Colonic mucosa (tissue), 4 donors: ENCODE measurements at regions not wholly inside any gene's neighbourhood (a gene's known extent, or its start where the extent isn't known, plus 50 kb on each side); places are given as distances from the start of the nearest gene placed in this dataset.

ENCODE experiments used
- DNase-seq: peaks from one replicate; pipeline ENCODE4 v3.0.0-alpha.2; 2020
- H3K27ac ChIP-seq: fragments of 200-600 bp; one replicate; pipeline ENCODE4 v1.8.0; 2021
- H3K27me3 ChIP-seq: fragments of 200-600 bp; one replicate; pipeline ENCODE4 v1.8.0; 2021
- H3K36me3 ChIP-seq: fragments of 200-600 bp; one replicate; pipeline ENCODE4 v1.8.0; 2021
- H3K4me1 ChIP-seq: fragments of 200-600 bp; one replicate; pipeline ENCODE4 v1.8.0; 2021; ENCODE audit warnings: mild to moderate bottlenecking
- H3K4me3 ChIP-seq: fragments of 200-600 bp; one replicate; pipeline ENCODE4 v1.8.0; 2021
- H3K9ac ChIP-seq, 2 donors: one replicate each; pipeline ENCODE4 v1.7.0; 2013; ENCODE audit warnings: control low read depth in 2 of 2, low read depth in 2 of 2, low read length in 2 of 2
- H3K9me3 ChIP-seq: fragments of 200-600 bp; one replicate; pipeline ENCODE4 v1.8.0; 2021
- CTCF ChIP-seq: fragments of 200-600 bp; IDR thresholded peaks from one replicate; pipeline ENCODE4 v1.8.0; 2022; ENCODE audit warnings: antibody characterized with exemption, mild to moderate bottlenecking
- intact Hi-C: fragments of 100-400 bp; cut with DNase I; formaldehyde crosslinking; loops from one replicate; pipeline ENCODE4 v1.14.1; 2022
- donor health status: healthy.
- donor health status: DM: no; HTN: no; CAD: no.
- donor health status: DM: no; HTN: no; CAD: no.

GRCh38 chr1:58041621-58042020, 504.9 kb downstream of the OMA1 start:
- Histone ChIP-seq H3K4me1 (no peaks in the 10 kb centered on the region), H3K9me3 (no peaks in the 10 kb centered on the region), H3K36me3 (no peaks in the 10 kb centered on the region), H3K4me3 (no peak overlapping the region), H3K27me3 (no peaks in the 10 kb centered on the region), H3K9ac (no peak overlapping the region), H3K27ac (no peak overlapping the region)
- no peak for TF ChIP-seq CTCF
- intact Hi-C loops = no loop called here
- DNase-seq = no peak

GRCh38 chr1:58038574-58038973, 508.0 kb downstream of the OMA1 start:
- Histone ChIP-seq H3K9ac (no peak overlapping the region), H3K27ac (no peak overlapping the region), H3K27me3 (no peaks in the 10 kb centered on the region), H3K9me3 (no peaks in the 10 kb centered on the region), H3K36me3 (no peaks in the 10 kb centered on the region), H3K4me1 (no peaks in the 10 kb centered on the region), H3K4me3 (no peak overlapping the region)
- intact Hi-C loops = no loop called here
- TF ChIP-seq CTCF = no peak
- DNase-seq = no peak

GRCh38 chr1:58035523-58035922, 511.0 kb downstream of the OMA1 start:
- intact Hi-C loops = no loop called here
- H3K27me3 ChIP-seq = no peaks in the 10 kb centered on the region
- H3K27ac ChIP-seq = no peak overlapping the region
- H3K4me3 ChIP-seq = no peak overlapping the region
- TF ChIP-seq CTCF = no peak
- no peak for DNase-seq
- no peaks in the 10 kb centered on the region for H3K36me3 ChIP-seq
- H3K9ac ChIP-seq = no peak overlapping the region
- no peaks in the 10 kb centered on the region for H3K4me1 ChIP-seq
- no peaks in the 10 kb centered on the region for H3K9me3 ChIP-seq

- intact Hi-C loops = no loop called here
- Histone ChIP-seq H3K27me3 (no peaks in the 10 kb centered on the region), H3K9ac (no peak overlapping the region), H3K36me3 (no peaks in the 10 kb centered on the region), H3K9me3 (no peaks in the 10 kb centered on the region), H3K4me1 (no peaks in the 10 kb centered on the region), H3K27ac (no peak overlapping the region), H3K4me3 (no peak overlapping the region)
- no peak for TF ChIP-seq CTCF
- DNase-seq = no peak
These were observed 513.2 kb downstream of the OMA1 start for GRCh38 chr1:58033311-58033710.

- TF ChIP-seq CTCF = no peak
- Histone ChIP-seq H3K9me3 (no peaks in the 10 kb centered on the region), H3K36me3 (no peaks in the 10 kb centered on the region), H3K4me1 (no peaks in the 10 kb centered on the region), H3K9ac (no peak overlapping the region), H3K27me3 (no peaks in the 10 kb centered on the region), H3K27ac (no peak overlapping the region), H3K4me3 (no peak overlapping the region)
- no peak for DNase-seq
- intact Hi-C loops = no loop called here
These were observed 513.9 kb downstream of the OMA1 start for GRCh38 chr1:58032611-58033073.

GRCh38 chr1:58031416-58031815, 515.1 kb downstream of the OMA1 start:
- no peaks in the 10 kb centered on the region for H3K4me1 ChIP-seq
- H3K9ac ChIP-seq = no peak overlapping the region
- no peaks in the 10 kb centered on the region for H3K27me3 ChIP-seq
- H3K9me3 ChIP-seq = no peaks in the 10 kb centered on the region
- H3K4me3 ChIP-seq = no peak overlapping the region
- H3K27ac ChIP-seq = no peak overlapping the region
- intact Hi-C loops = no loop called here
- no peak for TF ChIP-seq CTCF
- DNase-seq = no peak
- H3K36me3 ChIP-seq = no peaks in the 10 kb centered on the region
